Ishikawa (cell line): ENCODE measurements at regions not wholly inside any gene's neighbourhood (a gene's known extent, or its start where the extent isn't known, plus 50 kb on each side); places are given as distances from the start of the nearest gene placed in this dataset.

Experiments used
- CEBPB ChIP-seq: IDR thresholded peaks from 2 replicates; pipeline ENCODE4 v1.6.1; 2012
- CREB1 ChIP-seq: IDR thresholded peaks from 2 replicates; pipeline ENCODE4 v1.6.1; 2012; ENCODE audit warnings: low read depth
- EGR1 ChIP-seq: IDR thresholded peaks from 2 replicates; pipeline ENCODE4 v1.6.1; 2012
- EP300 ChIP-seq: IDR thresholded peaks from 2 replicates; pipeline ENCODE4 v1.6.1; 2012; ENCODE audit warnings: borderline replicate concordance
- FOXM1 ChIP-seq: IDR thresholded peaks from 2 replicates; pipeline ENCODE4 v1.6.1; 2012; ENCODE audit warnings: low read depth, borderline replicate concordance
- MAX ChIP-seq: IDR thresholded peaks from 2 replicates; pipeline ENCODE4 v1.6.1; 2012
- NFIC ChIP-seq: IDR thresholded peaks from 2 replicates; pipeline ENCODE4 v1.6.1; 2012
- RAD21 ChIP-seq: IDR thresholded peaks from 2 replicates; pipeline ENCODE4 v1.6.1; 2012; ENCODE audit warnings: low read depth
- TAF1 ChIP-seq: IDR thresholded peaks from 2 replicates; pipeline ENCODE4 v1.6.1; 2012; ENCODE audit warnings: low read depth, mild to moderate bottlenecking
- TCF12 ChIP-seq: IDR thresholded peaks from 2 replicates; pipeline ENCODE4 v1.6.1; 2012; ENCODE audit warnings: low read depth
- TEAD4 ChIP-seq: IDR thresholded peaks from 2 replicates; pipeline ENCODE4 v1.6.1; 2012
- USF1 ChIP-seq: IDR thresholded peaks from 2 replicates; pipeline ENCODE4 v1.6.1; 2012
- YY1 ChIP-seq: IDR thresholded peaks from 2 replicates; pipeline ENCODE4 v1.6.1; 2012; ENCODE audit warnings: low read depth
- ZBTB7A ChIP-seq: IDR thresholded peaks from 2 replicates; pipeline ENCODE4 v1.6.1; 2012; ENCODE audit warnings: low read depth
- TF ChIP-seq, protein P1 (sequence below): IDR thresholded peaks from 2 replicates; pipeline ENCODE4 v1.6.1; 2012; ENCODE audit warnings: low read depth, mild to moderate bottlenecking

GRCh38 chr5:89735082-89735481 lies 674.5 kb downstream of the CETN3 start:
- TF ChIP-seq NFIC (peak; percentile 25; the same call in 1 of the 2 replicates), TAF1 (no peak), ZBTB7A (no peak), RAD21 (no peak), USF1 (no peak), CEBPB (peak; percentile 93)

DNA sequence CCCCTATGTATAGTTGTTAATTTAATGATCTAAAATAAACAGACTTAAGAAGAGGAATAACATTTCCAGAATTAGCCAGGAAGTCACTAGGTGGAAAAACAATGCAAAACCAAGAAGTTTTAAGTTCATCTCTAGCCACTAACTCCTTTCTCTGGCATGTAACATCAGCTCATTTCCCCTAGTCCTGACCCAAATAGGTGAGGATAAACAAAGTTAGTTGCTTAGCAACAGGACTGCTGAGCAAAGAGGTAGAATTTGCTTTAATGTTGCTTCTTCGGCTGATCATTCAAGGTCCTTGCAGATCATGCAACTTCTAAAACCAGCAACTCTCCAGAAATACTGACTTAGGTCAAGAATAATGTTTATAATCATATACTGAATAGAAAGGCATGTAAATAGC lies 675.8 kb downstream of the CETN3 start:
- no peak for TF ChIP-seq NFIC
- no peak for TF ChIP-seq CREB1
- TF ChIP-seq EP300, result no peak
- TF ChIP-seq, protein P1, sequence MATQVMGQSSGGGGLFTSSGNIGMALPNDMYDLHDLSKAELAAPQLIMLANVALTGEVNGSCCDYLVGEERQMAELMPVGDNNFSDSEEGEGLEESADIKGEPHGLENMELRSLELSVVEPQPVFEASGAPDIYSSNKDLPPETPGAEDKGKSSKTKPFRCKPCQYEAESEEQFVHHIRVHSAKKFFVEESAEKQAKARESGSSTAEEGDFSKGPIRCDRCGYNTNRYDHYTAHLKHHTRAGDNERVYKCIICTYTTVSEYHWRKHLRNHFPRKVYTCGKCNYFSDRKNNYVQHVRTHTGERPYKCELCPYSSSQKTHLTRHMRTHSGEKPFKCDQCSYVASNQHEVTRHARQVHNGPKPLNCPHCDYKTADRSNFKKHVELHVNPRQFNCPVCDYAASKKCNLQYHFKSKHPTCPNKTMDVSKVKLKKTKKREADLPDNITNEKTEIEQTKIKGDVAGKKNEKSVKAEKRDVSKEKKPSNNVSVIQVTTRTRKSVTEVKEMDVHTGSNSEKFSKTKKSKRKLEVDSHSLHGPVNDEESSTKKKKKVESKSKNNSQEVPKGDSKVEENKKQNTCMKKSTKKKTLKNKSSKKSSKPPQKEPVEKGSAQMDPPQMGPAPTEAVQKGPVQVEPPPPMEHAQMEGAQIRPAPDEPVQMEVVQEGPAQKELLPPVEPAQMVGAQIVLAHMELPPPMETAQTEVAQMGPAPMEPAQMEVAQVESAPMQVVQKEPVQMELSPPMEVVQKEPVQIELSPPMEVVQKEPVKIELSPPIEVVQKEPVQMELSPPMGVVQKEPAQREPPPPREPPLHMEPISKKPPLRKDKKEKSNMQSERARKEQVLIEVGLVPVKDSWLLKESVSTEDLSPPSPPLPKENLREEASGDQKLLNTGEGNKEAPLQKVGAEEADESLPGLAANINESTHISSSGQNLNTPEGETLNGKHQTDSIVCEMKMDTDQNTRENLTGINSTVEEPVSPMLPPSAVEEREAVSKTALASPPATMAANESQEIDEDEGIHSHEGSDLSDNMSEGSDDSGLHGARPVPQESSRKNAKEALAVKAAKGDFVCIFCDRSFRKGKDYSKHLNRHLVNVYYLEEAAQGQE, result no peak
- TF ChIP-seq CEBPB, result no peak
- TF ChIP-seq RAD21, result no peak
- no peak for TF ChIP-seq TCF12
- TF ChIP-seq TAF1, result no peak
- TF ChIP-seq MAX, result no peak
- TF ChIP-seq USF1, result no peak

DNA sequence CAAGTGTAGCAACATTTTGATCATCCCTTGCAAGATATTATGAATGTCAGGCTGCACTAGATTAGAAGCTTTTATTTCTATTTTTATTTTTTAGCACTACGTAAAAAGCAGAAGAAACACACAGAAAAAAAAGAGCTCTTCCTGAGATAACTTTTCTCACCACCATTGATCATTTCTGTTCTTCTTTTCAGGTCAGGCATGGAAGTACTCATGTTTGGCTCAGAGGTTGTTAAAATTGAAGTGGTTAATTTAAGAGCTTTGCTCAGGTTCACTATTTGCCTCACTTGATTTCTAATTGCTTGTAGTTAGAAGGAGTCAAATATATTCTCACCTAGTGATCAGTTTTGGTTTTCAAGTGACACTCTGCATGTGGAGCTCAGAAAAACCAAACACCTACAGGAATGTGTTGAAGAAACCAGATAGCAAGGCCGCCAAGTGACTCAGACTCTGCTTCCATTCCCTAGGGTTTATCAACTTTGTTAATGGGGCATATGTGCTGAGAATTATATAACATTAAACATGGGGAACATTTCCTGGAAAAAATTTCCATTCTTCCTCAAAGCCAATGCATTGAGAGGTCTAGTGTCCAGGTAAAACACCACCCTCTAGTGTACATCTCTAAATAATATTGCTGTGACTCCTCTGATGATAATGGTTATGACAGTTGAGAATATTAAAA lies 679.8 kb downstream of the CETN3 start:
- TF ChIP-seq RAD21 (peak; percentile 40), YY1 (no peak)

- no peak for TF ChIP-seq FOXM1
- TF ChIP-seq RAD21, result no peak
- no peak for TF ChIP-seq EP300
- no peak for TF ChIP-seq CEBPB
- TF ChIP-seq NFIC, result no peak
- TF ChIP-seq CREB1, result no peak
- TF ChIP-seq, protein P1, result no peak
- no peak for TF ChIP-seq ZBTB7A
- TF ChIP-seq TEAD4, result no peak
- TF ChIP-seq EGR1, result no peak
- no peak for TF ChIP-seq MAX
- no peak for TF ChIP-seq TAF1
- no peak for TF ChIP-seq TCF12
- no peak for TF ChIP-seq USF1
- no peak for TF ChIP-seq YY1
These were observed 680.8 kb downstream of the CETN3 start for GRCh38 chr5:89728750-89729149.

GRCh38 chr5:89728134-89728533 lies 681.4 kb downstream of the CETN3 start:
- no peak for TF ChIP-seq YY1
- TF ChIP-seq, protein P1, result no peak
- no peak for TF ChIP-seq ZBTB7A
- TF ChIP-seq TCF12, result no peak
- TF ChIP-seq TEAD4, result no peak
